Gastroesophageal sphincter (tissue), 4 donors: ENCODE measurements at regions not wholly inside any gene's neighbourhood (a gene's known extent, or its start where the extent isn't known, plus 50 kb on each side); places are given as distances from the start of the nearest gene placed in this dataset.

Experiments used
- ATAC-seq: fragments of 150-250 bp; one replicate; pipeline ENCODE4 v1.9.1; 2016; ENCODE audit warnings: mild to moderate bottlenecking, moderate library complexity
- H3K27ac ChIP-seq, 4 donors: fragments of 200-600 bp; sonication (generic) in 3 of 4; 1 replicate in 3 of 4; 2 replicates in 1 of 4; pipeline ENCODE4 v1.5.1; 2016 to 2019
- H3K27me3 ChIP-seq: fragments of 200-600 bp; sonication (generic); one replicate; pipeline ENCODE4 v1.5.1; 2019
- H3K36me3 ChIP-seq, 2 donors: fragments of 200-600 bp; sonication (generic); one replicate each; pipeline ENCODE4 v1.5.1; 2019; ENCODE audit warnings: control low read depth in 1 of 2
- H3K4me1 ChIP-seq, 3 donors: fragments of 200-600 bp; sonication (generic); 1 replicate in 2 of 3; 2 replicates in 1 of 3; pipeline ENCODE4 v1.5.1; 2016 to 2019; ENCODE audit warnings: control low read depth in 2 of 3
- H3K4me3 ChIP-seq, 2 donors: fragments of 200-600 bp; sonication (generic); one replicate each; pipeline ENCODE4 v1.5.1; 2019; ENCODE audit warnings: mild to moderate bottlenecking in 1 of 2, moderate library complexity in 1 of 2
- H3K9me3 ChIP-seq, 3 donors: fragments of 200-600 bp; sonication (generic); one replicate each; pipeline ENCODE4 v1.5.1; 2017 to 2019; ENCODE audit warnings: control low read depth in 2 of 3
- EP300 ChIP-seq: sonication (generic); formaldehyde crosslinking; IDR thresholded peaks from one replicate; pipeline ENCODE4 v1.6.1; 2017; ENCODE audit warnings: antibody characterized with exemption, mild to moderate bottlenecking
- POLR2A ChIP-seq, 2 donors: fragments of 450-650 bp; IDR thresholded peaks; one replicate each; pipeline ENCODE4 v1.6.1; 2017; ENCODE audit warnings: antibody characterized with exemption in 2 of 2, mild to moderate bottlenecking in 2 of 2, moderate library complexity in 1 of 2
- POLR2AphosphoS5 ChIP-seq: sonication (generic); formaldehyde crosslinking; IDR thresholded peaks from one replicate; pipeline ENCODE4 v1.6.1; 2017; ENCODE audit warnings: antibody characterized with exemption
- WGBS, 2 donors: methylation state at CpG; one replicate each; pipeline ENCODE4 v1.1.5; 2018; ENCODE audit warnings: low coverage in 1 of 2; 5-methylcytosine and 5-hydroxymethylcytosine counted together
- TF ChIP-seq, protein P1 (sequence below), 4 experiments: fragments of 200-600 bp in 2 of 4; fragments of 450-650 bp in 2 of 4; sonication (generic) in 1 of 4; IDR thresholded peaks; one replicate each; pipeline ENCODE4 v1.5.1; 2017 to 2019; ENCODE audit warnings: antibody characterized with exemption in 4 of 4, mild to moderate bottlenecking in 2 of 4, moderate library complexity in 2 of 4

DNA sequence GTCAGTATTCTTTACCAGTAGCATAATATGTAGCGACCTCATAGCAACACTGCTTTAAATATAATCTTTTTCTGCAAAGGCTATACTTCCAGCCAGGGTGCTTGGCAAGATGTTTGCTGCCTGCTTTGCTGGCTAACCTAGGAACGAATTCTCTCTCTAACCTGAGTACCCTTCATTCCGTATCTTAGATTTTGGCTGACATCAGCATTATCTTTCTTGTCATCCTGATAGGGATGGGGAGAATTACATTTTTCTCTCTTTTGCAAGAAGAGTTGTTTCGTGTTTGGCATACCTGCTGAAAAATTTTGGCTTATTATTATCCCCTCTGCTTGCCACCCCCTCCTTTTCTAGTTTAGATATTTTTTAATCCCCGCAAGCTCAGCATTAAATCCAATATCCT, 91.2 kb upstream of the CLMP start:
- no peak overlapping the region for H3K4me3 ChIP-seq
- TF ChIP-seq POLR2AphosphoS5 = no peak
- TF ChIP-seq, protein P1, sequence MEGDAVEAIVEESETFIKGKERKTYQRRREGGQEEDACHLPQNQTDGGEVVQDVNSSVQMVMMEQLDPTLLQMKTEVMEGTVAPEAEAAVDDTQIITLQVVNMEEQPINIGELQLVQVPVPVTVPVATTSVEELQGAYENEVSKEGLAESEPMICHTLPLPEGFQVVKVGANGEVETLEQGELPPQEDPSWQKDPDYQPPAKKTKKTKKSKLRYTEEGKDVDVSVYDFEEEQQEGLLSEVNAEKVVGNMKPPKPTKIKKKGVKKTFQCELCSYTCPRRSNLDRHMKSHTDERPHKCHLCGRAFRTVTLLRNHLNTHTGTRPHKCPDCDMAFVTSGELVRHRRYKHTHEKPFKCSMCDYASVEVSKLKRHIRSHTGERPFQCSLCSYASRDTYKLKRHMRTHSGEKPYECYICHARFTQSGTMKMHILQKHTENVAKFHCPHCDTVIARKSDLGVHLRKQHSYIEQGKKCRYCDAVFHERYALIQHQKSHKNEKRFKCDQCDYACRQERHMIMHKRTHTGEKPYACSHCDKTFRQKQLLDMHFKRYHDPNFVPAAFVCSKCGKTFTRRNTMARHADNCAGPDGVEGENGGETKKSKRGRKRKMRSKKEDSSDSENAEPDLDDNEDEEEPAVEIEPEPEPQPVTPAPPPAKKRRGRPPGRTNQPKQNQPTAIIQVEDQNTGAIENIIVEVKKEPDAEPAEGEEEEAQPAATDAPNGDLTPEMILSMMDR (IDR thresholded peaks at IDR 0.05) = no peak
- no peak for TF ChIP-seq POLR2A (IDR thresholded peaks at IDR 0.05)
- TF ChIP-seq EP300 = no peak
- 52 to 75% methylated on average over 5 of the region's 5 CpGs for WGBS, 2 donors
- no peaks in the 10 kb centered on the region for H3K36me3 ChIP-seq
- no peak for ATAC-seq
- H3K27ac ChIP-seq = no peak overlapping the region
- H3K27me3 ChIP-seq = peaks cover 34% of the 10 kb centered on the region
- no peaks in the 10 kb centered on the region for H3K4me1 ChIP-seq
- no peaks in the 10 kb centered on the region for H3K9me3 ChIP-seq

DNA sequence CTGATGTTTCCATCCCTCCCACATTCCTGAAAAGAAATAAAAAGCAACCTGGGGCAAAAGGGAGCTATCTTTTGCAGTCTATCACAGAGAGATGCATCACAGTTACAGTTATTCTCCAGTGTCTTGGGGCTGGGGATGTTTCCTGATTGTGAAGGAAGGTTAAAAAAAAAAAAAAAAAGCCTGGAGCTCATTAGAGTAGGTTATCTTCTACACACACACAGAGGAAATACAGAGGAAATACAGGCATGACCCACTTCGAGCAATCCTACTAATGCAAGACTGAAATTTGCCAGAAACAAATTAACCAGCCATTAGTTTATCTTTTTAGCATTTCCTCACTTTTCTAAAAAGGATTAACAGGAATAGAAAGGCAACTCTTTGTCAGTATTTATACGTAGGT, 89.4 kb upstream of the CLMP start:
- H3K36me3 ChIP-seq = no peaks in the 10 kb centered on the region
- no peak overlapping the region for H3K27ac ChIP-seq
- TF ChIP-seq POLR2A (IDR thresholded peaks at IDR 0.05) (no peak), POLR2AphosphoS5 (no peak), EP300 (no peak)
- TF ChIP-seq, protein P1 (IDR thresholded peaks at IDR 0.05) = no peak
- no peaks in the 10 kb centered on the region for H3K4me1 ChIP-seq
- H3K9me3 ChIP-seq = no peaks in the 10 kb centered on the region
- no peak for ATAC-seq
- H3K4me3 ChIP-seq = no peak overlapping the region
- 42 to 50% methylated on average over 1 to 2 of the region's 2 CpGs for WGBS, 2 donors
- H3K27me3 ChIP-seq = peaks cover 31% of the 10 kb centered on the region

DNA sequence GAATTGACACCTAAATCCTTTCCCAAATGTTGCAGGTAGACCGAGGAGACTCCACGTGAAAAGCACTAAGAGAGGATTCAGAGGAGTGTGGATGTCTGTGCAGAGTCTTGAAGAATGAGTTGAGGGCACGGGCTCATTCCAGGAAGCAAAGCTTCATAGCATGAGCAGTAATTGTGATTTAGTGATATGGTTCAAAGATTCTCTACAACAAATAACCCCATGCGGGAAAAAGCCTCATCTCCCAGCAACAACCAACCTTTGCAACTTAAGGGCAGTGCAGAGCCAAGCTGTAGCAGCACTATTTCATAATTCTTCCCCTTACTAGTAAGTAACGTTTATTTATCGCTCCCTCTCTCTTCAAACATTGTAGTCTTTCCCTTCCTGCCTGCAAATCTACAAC, 87.5 kb upstream of the CLMP start:
- Histone ChIP-seq H3K36me3 (no peaks in the 10 kb centered on the region), H3K4me1 (no peaks in the 10 kb centered on the region), H3K4me3 (no peak overlapping the region), H3K27ac (no peak overlapping the region), H3K27me3 (peaks cover 28% of the 10 kb centered on the region), H3K9me3 (no peaks in the 10 kb centered on the region)
- TF ChIP-seq, protein P1 (IDR thresholded peaks at IDR 0.05) = no peak
- no peak for TF ChIP-seq POLR2AphosphoS5
- TF ChIP-seq POLR2A (IDR thresholded peaks at IDR 0.05) = no peak
- no peak for TF ChIP-seq EP300
- ATAC-seq = no peak
- 50 to 85% methylated on average over 6 of the region's 6 CpGs for WGBS, 2 donors

DNA sequence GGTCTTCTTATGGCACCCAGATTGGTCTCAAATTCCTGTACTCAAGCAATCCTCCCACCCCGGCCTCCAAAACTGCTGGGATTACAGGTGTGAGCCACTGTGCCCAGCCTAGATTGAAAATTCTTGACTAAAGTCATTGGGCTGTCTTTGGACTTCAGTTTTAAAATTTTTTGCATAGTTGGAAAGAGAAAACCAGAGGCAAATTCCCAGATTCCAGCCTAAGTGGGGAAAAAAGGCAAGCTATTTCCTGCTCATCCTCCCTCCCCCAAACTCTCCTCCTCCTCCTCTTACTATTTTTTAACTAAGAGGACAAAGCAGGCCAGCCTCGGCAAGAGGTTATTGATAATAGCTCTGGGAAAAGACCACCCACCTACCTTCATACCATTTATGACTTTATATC, 78.6 kb upstream of the CLMP start:
- no peaks in the 10 kb centered on the region for H3K27me3 ChIP-seq
- ATAC-seq = no peak
- H3K36me3 ChIP-seq = no peaks in the 10 kb centered on the region
- no peak for TF ChIP-seq POLR2A (IDR thresholded peaks at IDR 0.05)
- no peak for TF ChIP-seq POLR2AphosphoS5
- no peak for TF ChIP-seq EP300
- TF ChIP-seq, protein P1 (IDR thresholded peaks at IDR 0.05) = no peak
- no peak overlapping the region for H3K4me3 ChIP-seq
- no peaks in the 10 kb centered on the region for H3K4me1 ChIP-seq
- H3K9me3 ChIP-seq = no peaks in the 10 kb centered on the region
- 29 to 65% methylated on average over 1 to 2 of the region's 2 CpGs for WGBS, 2 donors
- no peak overlapping the region for H3K27ac ChIP-seq

DNA sequence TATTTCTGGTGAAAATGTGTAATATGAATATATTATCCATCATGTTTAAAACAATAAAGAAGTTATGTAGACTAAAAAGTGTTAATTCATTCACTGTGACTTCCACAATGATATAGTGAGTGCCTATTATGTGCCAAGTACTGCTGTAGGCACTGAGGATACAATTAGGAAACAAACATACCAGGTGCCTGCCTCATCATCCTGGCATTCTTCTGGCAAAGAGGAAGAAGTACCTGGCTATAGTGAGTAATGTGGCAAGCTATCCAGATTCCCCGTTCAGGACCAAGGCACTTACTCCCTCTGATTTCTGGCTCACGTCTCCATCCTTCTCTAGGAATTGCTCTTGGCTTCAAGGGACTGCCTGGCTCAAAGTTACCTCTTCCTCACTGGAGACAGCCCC, 77.5 kb upstream of the CLMP start:
- Histone ChIP-seq H3K4me1 (no peaks in the 10 kb centered on the region), H3K4me3 (no peak overlapping the region), H3K9me3 (no peaks in the 10 kb centered on the region), H3K27me3 (no peaks in the 10 kb centered on the region), H3K27ac (no peak overlapping the region), H3K36me3 (no peaks in the 10 kb centered on the region)
- WGBS, 2 donors = no CpG with 5 or more reads among the region's 2 CpGs
- TF ChIP-seq, protein P1 (IDR thresholded peaks at IDR 0.05) = no peak
- TF ChIP-seq POLR2A (IDR thresholded peaks at IDR 0.05) (no peak), EP300 (no peak), POLR2AphosphoS5 (no peak)
- no peak for ATAC-seq
